ENCODE measurements at regions not wholly inside any gene's neighbourhood (a gene's known extent, or its start where the extent isn't known, plus 50 kb on each side); places are given as distances from the start of the nearest gene placed in this dataset.

DNA sequence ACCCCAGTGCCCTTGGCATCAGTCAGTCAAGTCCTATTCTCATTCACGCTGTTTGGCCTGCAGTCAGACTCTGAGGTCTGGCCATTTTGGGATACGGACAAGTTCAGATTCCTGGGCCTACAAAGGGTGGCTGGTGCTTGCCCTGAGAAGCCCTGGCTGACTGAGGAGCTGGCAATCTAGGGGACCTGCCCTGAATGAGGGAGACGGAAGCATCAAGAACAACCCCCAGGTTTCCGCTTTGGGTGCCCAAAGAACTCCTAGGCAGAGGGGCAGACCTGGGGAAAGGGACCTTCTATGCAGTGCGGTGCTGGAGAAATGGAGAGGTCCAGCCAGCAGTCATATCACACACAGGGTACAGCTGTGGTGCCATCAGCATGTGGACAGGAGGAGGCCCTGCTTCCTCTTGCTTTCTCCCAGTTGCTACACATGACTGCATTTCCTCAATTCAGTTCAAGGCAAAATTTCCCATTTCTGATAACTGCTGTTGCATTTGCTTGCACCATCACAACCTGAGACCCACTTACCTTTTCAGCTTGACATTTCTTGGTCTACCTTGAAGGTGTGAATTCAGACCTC, 70.9 kb upstream of the LGALSL start:
- Histone ChIP-seq H3K4me3 (ENCODE audit: low read length) (no peak overlapping the region), H3K4me2 (ENCODE audit: low read length) (no peak overlapping the region), H3K9me3 (ENCODE audit: insufficient read depth, low read length) (no peaks in the 10 kb centered on the region), H3K9ac (ENCODE audit: low read length) (no peak overlapping the region), H4K20me1 (ENCODE audit: insufficient read depth, low read length) (no peaks in the 10 kb centered on the region), H3K36me3 (replicated peaks; ENCODE audit: low read depth, low read length) (no peaks in the 10 kb centered on the region), H3K27ac (ENCODE audit: low read length) (no peak overlapping the region), H2AFZ (ENCODE audit: low read depth, low read length) (no peak overlapping the region), H3K27me3 (ENCODE audit: low read depth, low read length) (no peaks in the 10 kb centered on the region), H3K79me2 (ENCODE audit: low read length) (no peaks in the 10 kb centered on the region), H3K4me1 (ENCODE audit: low read length) (no peaks in the 10 kb centered on the region)
- no peak for TF ChIP-seq EZH2phosphoT487 (IDR thresholded peaks at IDR 0.05; ENCODE audit: low read depth)
- TF ChIP-seq, protein P1, sequence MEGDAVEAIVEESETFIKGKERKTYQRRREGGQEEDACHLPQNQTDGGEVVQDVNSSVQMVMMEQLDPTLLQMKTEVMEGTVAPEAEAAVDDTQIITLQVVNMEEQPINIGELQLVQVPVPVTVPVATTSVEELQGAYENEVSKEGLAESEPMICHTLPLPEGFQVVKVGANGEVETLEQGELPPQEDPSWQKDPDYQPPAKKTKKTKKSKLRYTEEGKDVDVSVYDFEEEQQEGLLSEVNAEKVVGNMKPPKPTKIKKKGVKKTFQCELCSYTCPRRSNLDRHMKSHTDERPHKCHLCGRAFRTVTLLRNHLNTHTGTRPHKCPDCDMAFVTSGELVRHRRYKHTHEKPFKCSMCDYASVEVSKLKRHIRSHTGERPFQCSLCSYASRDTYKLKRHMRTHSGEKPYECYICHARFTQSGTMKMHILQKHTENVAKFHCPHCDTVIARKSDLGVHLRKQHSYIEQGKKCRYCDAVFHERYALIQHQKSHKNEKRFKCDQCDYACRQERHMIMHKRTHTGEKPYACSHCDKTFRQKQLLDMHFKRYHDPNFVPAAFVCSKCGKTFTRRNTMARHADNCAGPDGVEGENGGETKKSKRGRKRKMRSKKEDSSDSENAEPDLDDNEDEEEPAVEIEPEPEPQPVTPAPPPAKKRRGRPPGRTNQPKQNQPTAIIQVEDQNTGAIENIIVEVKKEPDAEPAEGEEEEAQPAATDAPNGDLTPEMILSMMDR (IDR thresholded peaks at IDR 0.05; ENCODE audit: low read depth, low read length) = no peak

GRCh38 chr2:64383881-64384280, 70.1 kb upstream of the LGALSL start:
- no peak for TF ChIP-seq EZH2phosphoT487 (IDR thresholded peaks at IDR 0.05; ENCODE audit: low read depth)
- TF ChIP-seq, protein P1 (IDR thresholded peaks at IDR 0.05; ENCODE audit: low read depth, low read length) = no peak
- Histone ChIP-seq H3K36me3 (replicated peaks; ENCODE audit: low read depth, low read length) (no peaks in the 10 kb centered on the region), H3K27me3 (ENCODE audit: low read depth, low read length) (no peaks in the 10 kb centered on the region), H3K4me2 (ENCODE audit: low read length) (no peak overlapping the region), H3K4me3 (ENCODE audit: low read length) (no peak overlapping the region), H4K20me1 (ENCODE audit: insufficient read depth, low read length) (no peaks in the 10 kb centered on the region), H3K9me3 (ENCODE audit: insufficient read depth, low read length) (no peaks in the 10 kb centered on the region), H2AFZ (ENCODE audit: low read depth, low read length) (no peak overlapping the region), H3K4me1 (ENCODE audit: low read length) (no peaks in the 10 kb centered on the region), H3K9ac (ENCODE audit: low read length) (no peak overlapping the region), H3K27ac (ENCODE audit: low read length) (no peak overlapping the region), H3K79me2 (ENCODE audit: low read length) (no peaks in the 10 kb centered on the region)

DNA sequence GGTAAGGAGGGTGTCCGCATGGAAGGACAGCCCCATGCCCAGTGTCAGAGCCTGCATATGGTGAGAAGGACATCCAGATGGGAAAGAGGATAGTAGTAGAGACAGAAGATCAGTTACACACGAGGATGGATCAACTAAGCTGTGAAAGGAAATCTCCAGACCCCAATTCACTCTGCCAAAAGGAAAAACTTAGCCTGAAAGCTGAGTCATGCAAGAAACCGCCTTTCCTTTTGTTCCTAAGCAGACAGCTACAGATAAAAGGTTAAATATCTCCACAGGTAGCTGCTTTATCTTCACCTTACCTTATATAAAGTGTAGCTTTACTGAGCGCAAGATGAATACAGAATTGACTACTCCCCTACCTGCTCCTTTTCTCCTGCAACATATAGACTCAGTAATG, 67.3 kb upstream of the LGALSL start:
- TF ChIP-seq, protein P1 (IDR thresholded peaks at IDR 0.05; ENCODE audit: low read depth, low read length) = no peak
- TF ChIP-seq EZH2phosphoT487 (IDR thresholded peaks at IDR 0.05; ENCODE audit: low read depth) = no peak
- Histone ChIP-seq H2AFZ (ENCODE audit: low read depth, low read length) (no peak overlapping the region), H3K27ac (ENCODE audit: low read length) (no peak overlapping the region)

GRCh38 chr2:64390586-64390985, 63.4 kb upstream of the LGALSL start:
- Histone ChIP-seq H2AFZ (ENCODE audit: low read depth, low read length) (no peak overlapping the region), H3K79me2 (ENCODE audit: low read length) (no peaks in the 10 kb centered on the region), H3K27ac (ENCODE audit: low read length) (no peak overlapping the region), H3K9me3 (ENCODE audit: insufficient read depth, low read length) (no peaks in the 10 kb centered on the region), H3K27me3 (ENCODE audit: low read depth, low read length) (no peaks in the 10 kb centered on the region), H3K9ac (ENCODE audit: low read length) (no peak overlapping the region), H3K4me2 (ENCODE audit: low read length) (no peak overlapping the region), H3K4me3 (ENCODE audit: low read length) (no peak overlapping the region), H3K36me3 (replicated peaks; ENCODE audit: low read depth, low read length) (no peaks in the 10 kb centered on the region), H3K4me1 (ENCODE audit: low read length) (no peaks in the 10 kb centered on the region), H4K20me1 (ENCODE audit: insufficient read depth, low read length) (no peaks in the 10 kb centered on the region)
- no peak for TF ChIP-seq EZH2phosphoT487 (IDR thresholded peaks at IDR 0.05; ENCODE audit: low read depth)
- TF ChIP-seq, protein P1 (IDR thresholded peaks at IDR 0.05; ENCODE audit: low read depth, low read length) = no peak

More for the DNA sequence above, 67.3 kb upstream of the LGALSL start:
- Histone ChIP-seq H3K4me2 (ENCODE audit: low read length) (no peak overlapping the region), H4K20me1 (ENCODE audit: insufficient read depth, low read length) (no peaks in the 10 kb centered on the region), H3K36me3 (replicated peaks; ENCODE audit: low read depth, low read length) (no peaks in the 10 kb centered on the region), H3K9ac (ENCODE audit: low read length) (no peak overlapping the region), H3K79me2 (ENCODE audit: low read length) (no peaks in the 10 kb centered on the region), H3K4me1 (ENCODE audit: low read length) (no peaks in the 10 kb centered on the region), H3K9me3 (ENCODE audit: insufficient read depth, low read length) (no peaks in the 10 kb centered on the region), H3K27me3 (ENCODE audit: low read depth, low read length) (no peaks in the 10 kb centered on the region), H3K4me3 (ENCODE audit: low read length) (no peak overlapping the region)

Data from OCI-LY3 (cell line).